ENCODE measurements at regions not wholly inside any gene's neighbourhood (a gene's known extent, or its start where the extent isn't known, plus 50 kb on each side); places are given as distances from the start of the nearest gene placed in this dataset.

DNA sequence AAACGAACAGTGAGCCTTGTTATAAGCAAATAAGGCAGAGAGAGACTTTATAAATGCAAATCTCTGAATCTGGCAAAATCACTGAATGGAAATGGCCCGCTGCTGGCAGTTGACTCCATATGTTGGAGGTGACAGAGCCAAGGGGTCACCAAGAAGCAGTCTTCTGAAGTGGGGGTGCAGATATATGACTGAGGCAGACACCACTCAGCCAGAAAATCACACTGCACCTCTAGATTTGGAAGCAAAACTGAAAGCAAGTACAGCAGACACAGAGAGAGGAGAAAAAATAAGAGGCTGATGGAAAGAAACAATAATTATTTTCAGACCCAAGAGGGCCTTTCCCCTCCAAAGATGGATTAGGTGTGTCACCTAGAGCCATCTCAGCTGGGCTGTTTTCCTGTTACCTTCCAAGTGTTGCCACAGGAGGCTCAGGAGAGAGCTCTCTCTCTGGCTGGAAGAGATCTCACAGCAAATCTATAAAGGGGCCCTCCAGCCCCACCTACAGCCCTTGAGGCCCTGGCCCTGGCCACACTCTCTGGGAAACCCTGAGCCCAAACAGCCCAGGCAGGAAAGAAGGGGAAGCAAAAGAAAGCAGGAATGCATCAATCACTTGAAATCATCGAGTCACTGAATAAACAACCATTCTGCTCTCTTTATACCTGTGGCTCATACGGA lies 585.1 kb upstream of the PSMD7 start:
- Histone ChIP-seq H3K9me3 (ENCODE audit: control insufficient read depth, low read depth, low read length) (no peaks in the 10 kb centered on the region), H3K9ac (ENCODE audit: control insufficient read depth, extremely low read depth, insufficient read depth, low read length) (no peak overlapping the region), H3K36me3 (ENCODE audit: control insufficient read depth in 2 of 2, extremely low read depth in 1 of 2, insufficient read depth in 2 of 2, low read length in 2 of 2) (no peaks in the 10 kb centered on the region), H3K4me1 (ENCODE audit: control insufficient read depth, extremely low read depth, insufficient read depth, low read length) (no peaks in the 10 kb centered on the region), H3K79me2 (ENCODE audit: control insufficient read depth, insufficient read depth, low read length) (no peaks in the 10 kb centered on the region), H3K27me3 (ENCODE audit: control insufficient read depth, extremely low read depth, insufficient read depth, low read length) (no peaks in the 10 kb centered on the region), H2AFZ (ENCODE audit: control insufficient read depth, low read length) (no peak overlapping the region), H3K4me2 (ENCODE audit: control insufficient read depth, extremely low read depth, insufficient read depth, low read depth, low read length) (no peak overlapping the region), H3K27ac (ENCODE audit: control insufficient read depth, insufficient read depth, low read length) (no peak overlapping the region), H3K9me1 (ENCODE audit: control insufficient read depth, extremely low read depth, insufficient read depth, low read length) (no peaks in the 10 kb centered on the region), H3K4me3 (ENCODE audit: control insufficient read depth in 2 of 3, extremely low read depth in 1 of 3, insufficient read depth in 2 of 3, low read depth in 1 of 3, low read length in 3 of 3) (no peak overlapping the region), H4K20me1 (ENCODE audit: control insufficient read depth, extremely low read depth, insufficient read depth, low read length) (no peaks in the 10 kb centered on the region)
- FAIRE-seq (no peak), DNase-seq (ENCODE audit: low read depth, low spot score) (no peak)
- TF ChIP-seq EZH2 (IDR thresholded peaks at IDR 0.05; ENCODE audit: low read length), result no peak
- TF ChIP-seq, protein P1, sequence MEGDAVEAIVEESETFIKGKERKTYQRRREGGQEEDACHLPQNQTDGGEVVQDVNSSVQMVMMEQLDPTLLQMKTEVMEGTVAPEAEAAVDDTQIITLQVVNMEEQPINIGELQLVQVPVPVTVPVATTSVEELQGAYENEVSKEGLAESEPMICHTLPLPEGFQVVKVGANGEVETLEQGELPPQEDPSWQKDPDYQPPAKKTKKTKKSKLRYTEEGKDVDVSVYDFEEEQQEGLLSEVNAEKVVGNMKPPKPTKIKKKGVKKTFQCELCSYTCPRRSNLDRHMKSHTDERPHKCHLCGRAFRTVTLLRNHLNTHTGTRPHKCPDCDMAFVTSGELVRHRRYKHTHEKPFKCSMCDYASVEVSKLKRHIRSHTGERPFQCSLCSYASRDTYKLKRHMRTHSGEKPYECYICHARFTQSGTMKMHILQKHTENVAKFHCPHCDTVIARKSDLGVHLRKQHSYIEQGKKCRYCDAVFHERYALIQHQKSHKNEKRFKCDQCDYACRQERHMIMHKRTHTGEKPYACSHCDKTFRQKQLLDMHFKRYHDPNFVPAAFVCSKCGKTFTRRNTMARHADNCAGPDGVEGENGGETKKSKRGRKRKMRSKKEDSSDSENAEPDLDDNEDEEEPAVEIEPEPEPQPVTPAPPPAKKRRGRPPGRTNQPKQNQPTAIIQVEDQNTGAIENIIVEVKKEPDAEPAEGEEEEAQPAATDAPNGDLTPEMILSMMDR (optimal IDR thresholded peaks at IDR 0.05 in 1 of 3, IDR thresholded peaks at IDR 0.05 in 1 of 3, conservative IDR thresholded peaks at IDR 0.05 in 1 of 3; ENCODE audit: extremely low read depth in 1 of 3, insufficient read depth in 2 of 3, low read length in 3 of 3), result no peak
- dilution Hi-C loops (cut with MboI; ENCODE audit: extremely low pct_ligation_motif_present, low sequenced_read_pairs), result no loop called here

DNA sequence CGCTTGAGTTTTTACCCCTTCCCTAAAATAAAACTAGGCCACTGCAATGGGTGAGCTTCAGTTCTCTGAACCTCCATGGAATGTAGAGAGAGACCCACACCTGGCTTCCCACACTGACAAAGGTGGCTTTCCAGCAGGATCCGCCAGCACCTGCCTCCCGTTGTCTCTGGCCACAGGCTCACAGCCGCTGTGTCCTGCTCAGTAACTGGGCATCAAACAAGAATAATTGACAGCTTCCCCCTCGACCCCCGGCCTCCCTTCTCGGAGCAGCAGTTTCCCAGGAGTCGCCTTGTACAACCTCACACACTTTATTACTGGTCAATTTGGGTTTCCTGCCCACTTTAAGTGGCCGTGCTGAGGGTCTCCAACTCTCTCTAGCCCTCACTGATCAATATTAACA lies 586.1 kb upstream of the PSMD7 start:
- Histone ChIP-seq H3K4me1 (ENCODE audit: control insufficient read depth, extremely low read depth, insufficient read depth, low read length) (no peaks in the 10 kb centered on the region), H2AFZ (ENCODE audit: control insufficient read depth, low read length) (no peak overlapping the region), H3K36me3 (ENCODE audit: control insufficient read depth in 2 of 2, extremely low read depth in 1 of 2, insufficient read depth in 2 of 2, low read length in 2 of 2) (no peaks in the 10 kb centered on the region), H3K4me2 (ENCODE audit: control insufficient read depth, extremely low read depth, insufficient read depth, low read depth, low read length) (no peak overlapping the region), H3K4me3 (ENCODE audit: control insufficient read depth in 2 of 3, extremely low read depth in 1 of 3, insufficient read depth in 2 of 3, low read depth in 1 of 3, low read length in 3 of 3) (no peak overlapping the region), H3K27me3 (ENCODE audit: control insufficient read depth, extremely low read depth, insufficient read depth, low read length) (no peaks in the 10 kb centered on the region), H3K9me1 (ENCODE audit: control insufficient read depth, extremely low read depth, insufficient read depth, low read length) (no peaks in the 10 kb centered on the region), H3K79me2 (ENCODE audit: control insufficient read depth, insufficient read depth, low read length) (no peaks in the 10 kb centered on the region), H3K27ac (ENCODE audit: control insufficient read depth, insufficient read depth, low read length) (no peak overlapping the region), H4K20me1 (ENCODE audit: control insufficient read depth, extremely low read depth, insufficient read depth, low read length) (no peaks in the 10 kb centered on the region), H3K9ac (ENCODE audit: control insufficient read depth, extremely low read depth, insufficient read depth, low read length) (no peak overlapping the region), H3K9me3 (ENCODE audit: control insufficient read depth, low read depth, low read length) (no peaks in the 10 kb centered on the region)
- DNase-seq (ENCODE audit: low read depth, low spot score) (no peak), FAIRE-seq (no peak)
- dilution Hi-C loops (cut with MboI; ENCODE audit: extremely low pct_ligation_motif_present, low sequenced_read_pairs), result no loop called here
- TF ChIP-seq EZH2 (IDR thresholded peaks at IDR 0.05; ENCODE audit: low read length), result no peak
- TF ChIP-seq, protein P1 (optimal IDR thresholded peaks at IDR 0.05 in 1 of 3, IDR thresholded peaks at IDR 0.05 in 1 of 3, conservative IDR thresholded peaks at IDR 0.05 in 1 of 3; ENCODE audit: extremely low read depth in 1 of 3, insufficient read depth in 2 of 3, low read length in 3 of 3), result no peak

All from keratinocyte (primary cell).